ENCODE measurements at regions not wholly inside any gene's neighbourhood (a gene's known extent, or its start where the extent isn't known, plus 50 kb on each side); places are given as distances from the start of the nearest gene placed in this dataset.

DNA sequence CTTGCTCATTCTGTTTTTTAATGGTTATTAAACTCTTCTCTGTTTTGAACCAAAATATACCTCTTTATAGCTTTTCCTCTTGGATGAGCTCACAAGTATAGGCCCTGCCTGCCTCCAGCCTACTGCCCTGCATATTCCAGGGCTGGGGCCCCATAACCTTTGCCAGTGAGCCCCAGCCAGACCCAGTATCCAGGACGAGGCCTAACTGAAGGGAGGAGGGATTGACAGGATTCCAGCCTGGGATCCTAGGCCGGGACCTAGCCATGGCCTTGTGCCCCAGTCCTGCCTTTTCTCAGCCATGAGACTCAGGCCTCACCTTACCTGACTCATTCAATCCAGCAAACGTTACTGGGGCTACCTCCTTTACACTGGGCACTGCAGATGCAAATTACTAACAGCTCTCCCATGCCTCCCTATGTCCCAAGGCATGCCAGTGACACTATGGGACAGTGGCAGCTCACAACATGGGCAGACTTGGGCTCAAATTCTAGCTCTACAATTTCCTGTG, 159.2 kb downstream of the DDX1 start:
- TF ChIP-seq, protein P1, sequence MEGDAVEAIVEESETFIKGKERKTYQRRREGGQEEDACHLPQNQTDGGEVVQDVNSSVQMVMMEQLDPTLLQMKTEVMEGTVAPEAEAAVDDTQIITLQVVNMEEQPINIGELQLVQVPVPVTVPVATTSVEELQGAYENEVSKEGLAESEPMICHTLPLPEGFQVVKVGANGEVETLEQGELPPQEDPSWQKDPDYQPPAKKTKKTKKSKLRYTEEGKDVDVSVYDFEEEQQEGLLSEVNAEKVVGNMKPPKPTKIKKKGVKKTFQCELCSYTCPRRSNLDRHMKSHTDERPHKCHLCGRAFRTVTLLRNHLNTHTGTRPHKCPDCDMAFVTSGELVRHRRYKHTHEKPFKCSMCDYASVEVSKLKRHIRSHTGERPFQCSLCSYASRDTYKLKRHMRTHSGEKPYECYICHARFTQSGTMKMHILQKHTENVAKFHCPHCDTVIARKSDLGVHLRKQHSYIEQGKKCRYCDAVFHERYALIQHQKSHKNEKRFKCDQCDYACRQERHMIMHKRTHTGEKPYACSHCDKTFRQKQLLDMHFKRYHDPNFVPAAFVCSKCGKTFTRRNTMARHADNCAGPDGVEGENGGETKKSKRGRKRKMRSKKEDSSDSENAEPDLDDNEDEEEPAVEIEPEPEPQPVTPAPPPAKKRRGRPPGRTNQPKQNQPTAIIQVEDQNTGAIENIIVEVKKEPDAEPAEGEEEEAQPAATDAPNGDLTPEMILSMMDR (IDR thresholded peaks at IDR 0.05; ENCODE audit: insufficient read depth, low read depth, low read length), result no peak
- no peak for TF ChIP-seq EZH2 (IDR thresholded peaks at IDR 0.05; ENCODE audit: insufficient read depth, low read length)

Data from astrocyte (in vitro differentiated cells and primary cell).